Endothelial cell of umbilical vein (primary cell): ENCODE measurements at regions not wholly inside any gene's neighbourhood (a gene's known extent, or its start where the extent isn't known, plus 50 kb on each side); places are given as distances from the start of the nearest gene placed in this dataset.

Source experiments
- BruUV-seq: library from RNA; stranded (reverse); fragments of 400-500 nt; replicated peaks from 2 replicates; lab custom pipeline; 2021; lab: Mats Ljungman, UMichigan
- CTCF ChIA-PET: fragments of 300-600, 350-600 bp; sonication (Branson Sonifier 250); formaldehyde crosslinking; loops from one replicate; lab custom pipeline; 2021; ENCODE audit warnings: antibody characterized with exemption, inconsistent platforms; lab: Charles Lee
- POLR2A ChIA-PET: fragments of 300-600, 350-600 bp; sonication (Branson Sonifier 250); formaldehyde crosslinking; loops from one replicate; lab custom pipeline; 2021; ENCODE audit warnings: antibody characterized with exemption, inconsistent platforms; lab: Charles Lee
- DNase-seq: peaks from one replicate; pipeline ENCODE4 v3.0.0-alpha.2; 2011; ENCODE audit warnings: low read depth, low spot score
- FAIRE-seq: peaks from 2 replicates; lab custom pipeline; 2011; peaks lifted over from hg19 to GRCh38; lab: Jason Lieb, UNC
- H2AFZ ChIP-seq: 2 replicates; pipeline ENCODE4 v1.6.0; 2012; ENCODE audit warnings: low read depth, low read length, control low read depth, inconsistent platforms
- H3K27ac ChIP-seq: 2 replicates; pipeline ENCODE4 v1.5.1; 2011; ENCODE audit warnings: low read depth, mild to moderate bottlenecking, control low read depth, low read length, moderate library complexity; ENCODE audit not compliant: insufficient read depth
- H3K27me3 ChIP-seq, 2 experiments: 2 replicates each; pipeline versions ENCODE4 v1.6.0 to v1.6.1; 2011; ENCODE audit warnings: low read length in 2 of 2, mixed read lengths in 1 of 2; ENCODE audit not compliant: control insufficient read depth in 2 of 2, insufficient read depth in 2 of 2
- H3K36me3 ChIP-seq, 2 experiments: 2 replicates in 1 of 2; 3 replicates in 1 of 2; pipeline ENCODE4 v1.5.1; 2011; ENCODE audit warnings: low read length in 2 of 2, mild to moderate bottlenecking in 1 of 2, moderate library complexity in 1 of 2; ENCODE audit not compliant: control insufficient read depth in 2 of 2, insufficient read depth in 2 of 2; ENCODE audit errors: extremely low read depth in 1 of 2
- H3K4me1 ChIP-seq: 3 replicates; pipeline ENCODE4 v1.5.1; 2011; ENCODE audit warnings: mild to moderate bottlenecking, low read length; ENCODE audit not compliant: control insufficient read depth, insufficient read depth; ENCODE audit errors: extremely low read depth
- H3K4me2 ChIP-seq: 2 replicates; pipeline ENCODE4 v1.6.1; 2011; ENCODE audit warnings: low read length, control low read depth, mixed read lengths; ENCODE audit not compliant: insufficient read depth
- H3K4me3 ChIP-seq, 3 experiments: fragments of 200-600 bp in 1 of 3; sonication (generic), shearing (Covaris generic) in 1 of 3; replicated peaks in 1 of 3; 2 replicates each; pipeline ENCODE4 v1.5.1; 2011 to 2016; ENCODE audit warnings: control low read depth in 3 of 3, low read length in 3 of 3, mild to moderate bottlenecking in 2 of 3, inconsistent platforms in 1 of 3, low read depth in 1 of 3, moderate library complexity in 1 of 3; ENCODE audit not compliant: insufficient read depth in 1 of 3
- H3K79me2 ChIP-seq: 2 replicates; pipeline ENCODE4 v1.6.0; 2012; ENCODE audit warnings: low read length, inconsistent platforms; ENCODE audit not compliant: control insufficient read depth, insufficient read depth
- H3K9ac ChIP-seq: replicated peaks from 2 replicates; pipeline ENCODE3; 2011; ENCODE audit warnings: low read length, control low read depth; ENCODE audit not compliant: insufficient read depth; ENCODE audit errors: extremely low read depth
- H3K9me1 ChIP-seq: replicated peaks from 3 replicates; pipeline ENCODE4 v1.6.0; 2011; ENCODE audit warnings: mild to moderate bottlenecking, low read length; ENCODE audit not compliant: control insufficient read depth, insufficient read depth; ENCODE audit errors: extremely low read depth
- H3K9me3 ChIP-seq: replicated peaks from 2 replicates; pipeline ENCODE4 v1.5.1; 2012; ENCODE audit warnings: low read length, inconsistent platforms; ENCODE audit not compliant: control insufficient read depth, insufficient read depth
- H4K20me1 ChIP-seq: replicated peaks from 2 replicates; pipeline ENCODE3; 2011; ENCODE audit warnings: mild to moderate bottlenecking, low read length; ENCODE audit not compliant: control insufficient read depth, insufficient read depth; ENCODE audit errors: extremely low read depth
- CTCF ChIP-seq, 2 donors: IDR thresholded peaks; 1 replicate in 1 of 2; 2 replicates in 1 of 2; pipeline ENCODE4 v1.5.1; 2011; ENCODE audit warnings: low read length in 2 of 2, mild to moderate bottlenecking in 2 of 2, moderate library complexity in 2 of 2, control low read depth in 1 of 2, inconsistent platforms in 1 of 2, low read depth in 1 of 2; ENCODE audit not compliant: insufficient read depth in 1 of 2; ENCODE audit errors: extremely low read depth in 1 of 2
- EZH2 ChIP-seq: IDR thresholded peaks from 2 replicates; pipeline ENCODE4 v1.6.1; 2012; ENCODE audit warnings: borderline replicate concordance, low read depth, mild to moderate bottlenecking, moderate library complexity, low read length, inconsistent platforms; ENCODE audit not compliant: severe bottlenecking
- GATA2 ChIP-seq: IDR thresholded peaks from 2 replicates; pipeline ENCODE4 v1.7.0; 2011; ENCODE audit warnings: low read depth, mild to moderate bottlenecking, moderate library complexity, mixed read lengths, low read length; ENCODE audit not compliant: insufficient read length, insufficient read depth
- POLR2A ChIP-seq: IDR thresholded peaks from 2 replicates; pipeline ENCODE4 v1.6.1; 2012; ENCODE audit warnings: low read depth, mild to moderate bottlenecking, control low read depth, low read length
- dilution Hi-C: fragments of 300-500 bp; cut with MboI; formaldehyde crosslinking; loops from one replicate; pipeline ENCODE4 v1.15.0; 2019; ENCODE audit warnings: low sequenced_read_pairs; ENCODE audit not compliant: extremely low pct_ligation_motif_present
- intact Hi-C: fragments of 100-400 bp; cut with micrococcal nuclease; formaldehyde crosslinking; loops from one replicate; pipeline ENCODE4 v1.10.0; 2022

GRCh38 chr1:219518168-219518906 is 94.6 kb downstream of the ZC3H11B start:
- dilution Hi-C loops (no loop called here), intact Hi-C loops (no loop called here)
- ChIA-PET CTCF (interaction anchor here (0.9 kb wide), 1 partner anchor 508 kb away, joined by 3 read pairs; no protein-coding TSS in a partner anchor), POLR2A (no interaction called here)
- no peak for TF ChIP-seq GATA2
- no peak for TF ChIP-seq POLR2A
- TF ChIP-seq EZH2, result no peak
- BruUV-seq, result no TSS peak
- Histone ChIP-seq H3K4me1 (no peaks in the 10 kb centered on the region), H3K27ac (no peak overlapping the region), H2AFZ (no peak overlapping the region), H3K4me3 (no peak overlapping the region), H3K9me3 (no peaks in the 10 kb centered on the region), H3K9me1 (no peaks in the 10 kb centered on the region), H3K4me2 (no peak overlapping the region), H3K36me3 (no peaks in the 10 kb centered on the region), H3K27me3 (no peaks in the 10 kb centered on the region), H3K79me2 (no peaks in the 10 kb centered on the region), H4K20me1 (no peaks in the 10 kb centered on the region), H3K9ac (no peak overlapping the region)
- no peak for DNase-seq
- FAIRE-seq, result no peak

- Histone ChIP-seq H3K9ac (no peak overlapping the region), H3K4me3 (no peak overlapping the region), H3K27me3 (no peaks in the 10 kb centered on the region), H3K79me2 (no peaks in the 10 kb centered on the region), H3K9me1 (no peaks in the 10 kb centered on the region), H3K4me2 (no peak overlapping the region), H3K9me3 (no peaks in the 10 kb centered on the region), H3K27ac (no peak overlapping the region), H3K4me1 (no peaks in the 10 kb centered on the region), H3K36me3 (no peaks in the 10 kb centered on the region), H2AFZ (no peak overlapping the region), H4K20me1 (no peaks in the 10 kb centered on the region)
- intact Hi-C loops, result no loop called here
- FAIRE-seq (no peak), DNase-seq (no peak)
- POLR2A ChIA-PET, result no interaction called here
- CTCF ChIA-PET, result no interaction called here
- BruUV-seq, result no TSS peak
- dilution Hi-C loops, result no loop called here
- TF ChIP-seq CTCF (IDR thresholded peaks at IDR 0.05; ENCODE audit: extremely low read depth in 1 of 2, insufficient read depth in 1 of 2, low read depth in 1 of 2, low read length in 2 of 2) (no peak), EZH2 (no peak), GATA2 (no peak)
Observed at GRCh38 chr1:219517031-219517430, 95.9 kb downstream of the ZC3H11B start.
